Trophoblast cell (in vitro differentiated cells and primary cell): ENCODE measurements at regions not wholly inside any gene's neighbourhood (a gene's known extent, or its start where the extent isn't known, plus 50 kb on each side); places are given as distances from the start of the nearest gene placed in this dataset.

Experiments
- DNase-seq, 2 donors: peaks; one replicate each; pipeline ENCODE4 v3.0.0-alpha.2; 2016
- H2AFZ ChIP-seq: 2 replicates; pipeline ENCODE4 v1.6.1; 2013; ENCODE audit warnings: low read length, moderate library complexity, mild to moderate bottlenecking; ENCODE audit not compliant: insufficient read depth, poor library complexity
- H2AK5ac ChIP-seq: 2 replicates; pipeline ENCODE4 v1.6.1; 2013; ENCODE audit warnings: mild to moderate bottlenecking, low read length
- H2BK120ac ChIP-seq: 2 replicates; pipeline ENCODE4 v1.6.1; 2013; ENCODE audit warnings: low read length, mild to moderate bottlenecking, moderate library complexity; ENCODE audit not compliant: insufficient read depth, poor library complexity
- H2BK12ac ChIP-seq: 2 replicates; pipeline ENCODE4 v1.6.1; 2013; ENCODE audit warnings: mild to moderate bottlenecking, low read length, moderate library complexity
- H2BK5ac ChIP-seq: 2 replicates; pipeline ENCODE4 v1.6.1; 2013; ENCODE audit warnings: low read length, low read depth, moderate library complexity, mild to moderate bottlenecking; ENCODE audit not compliant: poor library complexity
- H3K14ac ChIP-seq: 2 replicates; pipeline ENCODE4 v1.6.1; 2013; ENCODE audit warnings: mild to moderate bottlenecking, low read length
- H3K18ac ChIP-seq: 2 replicates; pipeline ENCODE4 v1.6.1; 2013; ENCODE audit warnings: mild to moderate bottlenecking, low read length
- H3K23ac ChIP-seq: 2 replicates; pipeline ENCODE4 v1.6.1; 2013; ENCODE audit warnings: low read length
- H3K27ac ChIP-seq: 2 replicates; pipeline ENCODE4 v1.5.1; 2013; ENCODE audit warnings: low read depth, mild to moderate bottlenecking, inconsistent platforms, low read length, moderate library complexity
- H3K27me3 ChIP-seq: 2 replicates; pipeline ENCODE4 v1.6.1; 2013; ENCODE audit warnings: inconsistent platforms, mild to moderate bottlenecking, low read length, moderate library complexity; ENCODE audit not compliant: insufficient read depth
- H3K36me3 ChIP-seq, 2 experiments: 1 replicate in 1 of 2; 2 replicates in 1 of 2; pipeline ENCODE4 v1.6.1; 2013; ENCODE audit warnings: low read length in 2 of 2, mild to moderate bottlenecking in 2 of 2, moderate library complexity in 1 of 2; ENCODE audit not compliant: insufficient read depth in 2 of 2, control insufficient read depth in 1 of 2
- H3K4ac ChIP-seq: 2 replicates; pipeline ENCODE4 v1.6.1; 2013; ENCODE audit warnings: low read depth, mild to moderate bottlenecking, low read length, moderate library complexity
- H3K4me1 ChIP-seq, 2 experiments: 1 replicate in 1 of 2; 2 replicates in 1 of 2; pipeline ENCODE4 v1.6.1; 2013; ENCODE audit warnings: low read length in 2 of 2, mild to moderate bottlenecking in 2 of 2, moderate library complexity in 1 of 2; ENCODE audit not compliant: insufficient read depth in 2 of 2, control insufficient read depth in 1 of 2
- H3K4me2 ChIP-seq: 2 replicates; pipeline ENCODE4 v1.6.1; 2013; ENCODE audit warnings: inconsistent platforms, mild to moderate bottlenecking, low read length, moderate library complexity
- H3K4me3 ChIP-seq: 2 replicates; pipeline ENCODE4 v1.5.1; 2013; ENCODE audit warnings: mild to moderate bottlenecking, low read depth, low read length, inconsistent platforms
- H3K79me1 ChIP-seq: one replicate; pipeline ENCODE4 v1.6.1; 2013; ENCODE audit warnings: low read length
- H3K79me2 ChIP-seq: 2 replicates; pipeline ENCODE4 v1.6.1; 2013; ENCODE audit warnings: low read length, mild to moderate bottlenecking; ENCODE audit not compliant: control insufficient read depth, insufficient read depth, poor library complexity
- H3K9ac ChIP-seq: 2 replicates; pipeline ENCODE4 v1.6.1; 2013; ENCODE audit warnings: mild to moderate bottlenecking, low read length
- H3K9me3 ChIP-seq: 2 replicates; pipeline ENCODE4 v1.6.1; 2013; ENCODE audit warnings: low read depth, mild to moderate bottlenecking, control low read depth, inconsistent platforms, low read length; ENCODE audit not compliant: insufficient read depth
- H4K12ac ChIP-seq: 2 replicates; pipeline ENCODE4 v1.6.1; 2013; ENCODE audit warnings: low read depth, mild to moderate bottlenecking, low read length, moderate library complexity
- H4K8ac ChIP-seq: 2 replicates; pipeline ENCODE4 v1.6.1; 2013; ENCODE audit warnings: low read depth, mild to moderate bottlenecking, low read length, moderate library complexity
- H4K91ac ChIP-seq: one replicate; pipeline ENCODE4 v1.6.1; 2013; ENCODE audit warnings: low read depth, mild to moderate bottlenecking, low read length, moderate library complexity
- WGBS: extraction: QIAGEN DNeasy Blood & Tissue Kit; methylation state at CpG from one replicate; pipeline ENCODE4 v1.1.7; 2013; ENCODE audit warnings: missing lambda C conversion rate; ENCODE audit not compliant: insufficient read length, insufficient coverage; ENCODE audit errors: extremely low coverage; 5-methylcytosine and 5-hydroxymethylcytosine counted together

DNA sequence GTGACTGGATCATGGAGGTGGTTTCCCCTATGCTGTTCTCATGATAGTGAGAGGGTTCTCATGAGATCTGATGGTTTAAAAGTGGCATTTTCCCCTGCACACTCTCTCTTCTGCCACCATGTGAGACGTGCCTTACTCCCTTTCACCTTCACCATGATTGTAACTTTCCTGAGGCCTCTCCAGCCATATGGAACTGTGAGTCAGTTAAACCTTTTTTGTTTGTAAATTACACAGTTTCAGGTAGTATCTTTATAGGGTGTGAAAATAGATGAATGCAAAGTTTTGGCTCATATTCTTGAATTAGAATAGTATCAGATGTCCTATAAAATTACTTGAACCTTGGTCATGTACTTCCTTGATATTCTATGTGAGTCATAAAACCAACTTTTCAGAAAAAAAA is 252.1 kb upstream of the TMEM229A start:
- Histone ChIP-seq H2BK12ac (no peak overlapping the region), H3K79me2 (no peaks in the 10 kb centered on the region), H3K4me1 (no peaks in the 10 kb centered on the region), H3K9ac (no peak overlapping the region), H2AK5ac (no peak overlapping the region), H4K12ac (no peak overlapping the region), H4K91ac (no peak overlapping the region), H3K9me3 (no peaks in the 10 kb centered on the region), H2AFZ (no peak overlapping the region), H3K4ac (no peak overlapping the region), H3K18ac (no peak overlapping the region), H3K36me3 (no peaks in the 10 kb centered on the region), H3K23ac (no peak overlapping the region), H4K8ac (no peak overlapping the region), H3K27me3 (no peaks in the 10 kb centered on the region), H2BK5ac (no peak overlapping the region), H2BK120ac (no peak overlapping the region), H3K79me1 (no peaks in the 10 kb centered on the region), H3K4me3 (no peak overlapping the region), H3K14ac (no peak overlapping the region), H3K27ac (no peak overlapping the region), H3K4me2 (no peak overlapping the region)
- DNase-seq, result no peak
- no CpG with 5 or more reads among the region's 1 CpG for WGBS

- no peaks in the 10 kb centered on the region for H3K36me3 ChIP-seq
Observed at GRCh38 chr7:124276005-124276622, 243.2 kb upstream of the TMEM229A start.

DNA sequence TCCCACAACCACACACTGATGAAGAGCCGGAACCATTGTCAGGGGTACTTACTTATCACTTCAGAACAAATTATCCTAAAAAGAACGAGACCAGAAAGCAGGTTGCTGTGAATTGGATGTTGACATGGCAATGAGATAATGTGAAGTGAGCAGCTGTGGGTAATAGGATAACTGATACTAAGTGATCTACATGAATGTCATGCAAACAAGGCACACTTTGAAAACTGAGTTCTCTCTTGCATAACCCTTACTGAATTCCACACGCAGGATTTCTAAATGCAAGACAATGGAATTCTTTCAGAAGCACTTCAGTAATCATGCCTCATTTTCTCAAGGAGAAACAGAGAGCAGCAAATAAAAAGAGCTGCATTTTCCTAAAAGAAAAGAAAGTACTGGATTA is 242.5 kb upstream of the TMEM229A start:
- Histone ChIP-seq H3K27ac (no peak overlapping the region), H3K4ac (no peak overlapping the region), H3K18ac (no peak overlapping the region), H2AFZ (no peak overlapping the region), H3K79me2 (no peaks in the 10 kb centered on the region), H3K27me3 (no peaks in the 10 kb centered on the region), H2BK12ac (no peak overlapping the region), H3K4me1 (no peaks in the 10 kb centered on the region), H3K79me1 (no peaks in the 10 kb centered on the region), H3K23ac (no peak overlapping the region), H3K4me2 (no peak overlapping the region), H3K14ac (no peak overlapping the region), H4K12ac (no peak overlapping the region), H4K8ac (no peak overlapping the region), H2BK120ac (no peak overlapping the region), H3K9ac (no peak overlapping the region), H3K4me3 (no peak overlapping the region), H3K36me3 (no peaks in the 10 kb centered on the region), H2AK5ac (no peak overlapping the region), H2BK5ac (no peak overlapping the region), H4K91ac (no peak overlapping the region), H3K9me3 (no peaks in the 10 kb centered on the region)
- WGBS, result no CpG with 5 or more reads among the region's 3 CpGs
- peak in 1 of 2 donors; percentile 31 for DNase-seq

More at GRCh38 chr7:124276005-124276622, 243.2 kb upstream of the TMEM229A start:
- Histone ChIP-seq H4K91ac (no peak overlapping the region), H2BK5ac (no peak overlapping the region), H3K79me1 (no peaks in the 10 kb centered on the region), H3K27me3 (no peaks in the 10 kb centered on the region), H3K9ac (no peak overlapping the region), H3K4me2 (no peak overlapping the region), H3K79me2 (no peaks in the 10 kb centered on the region), H3K9me3 (no peaks in the 10 kb centered on the region), H3K18ac (no peak overlapping the region), H3K27ac (no peak overlapping the region), H2BK12ac (no peak overlapping the region), H3K4me1 (no peaks in the 10 kb centered on the region), H4K8ac (no peak overlapping the region), H3K14ac (no peak overlapping the region), H3K4ac (no peak overlapping the region), H2AK5ac (no peak overlapping the region), H3K4me3 (no peak overlapping the region), H3K23ac (no peak overlapping the region), H4K12ac (no peak overlapping the region), H2BK120ac (no peak overlapping the region), H2AFZ (no peak overlapping the region)
- WGBS, result no CpG with 5 or more reads among the region's 3 CpGs
- DNase-seq, result peak; percentile 23 to 55

DNA sequence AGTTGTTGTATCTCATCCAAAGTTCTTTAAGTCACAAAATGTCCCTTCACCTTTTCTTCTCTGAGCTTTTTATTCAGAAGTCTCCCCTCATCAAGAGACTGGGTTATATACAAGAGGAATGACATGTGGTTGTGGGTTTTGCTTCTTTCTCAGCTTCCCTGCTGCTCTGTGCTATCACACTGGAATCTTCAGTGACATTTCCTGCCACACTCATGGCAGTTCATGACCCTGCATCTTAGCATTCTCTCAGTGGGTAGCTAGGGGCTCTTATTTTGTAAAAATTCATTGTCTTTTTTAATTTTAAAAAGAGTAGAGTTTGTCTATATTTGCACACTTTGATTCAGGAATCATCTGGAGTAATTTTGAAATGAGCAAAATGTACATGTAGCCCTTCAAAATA is 236.9 kb upstream of the TMEM229A start:
- Histone ChIP-seq H2AFZ (no peak overlapping the region), H3K4ac (no peak overlapping the region), H2BK120ac (no peak overlapping the region), H3K79me1 (no peaks in the 10 kb centered on the region), H3K27ac (no peak overlapping the region), H3K9ac (no peak overlapping the region), H3K27me3 (no peaks in the 10 kb centered on the region), H2BK5ac (no peak overlapping the region), H3K4me3 (no peak overlapping the region), H3K79me2 (no peaks in the 10 kb centered on the region), H2AK5ac (no peak overlapping the region), H3K4me1 (no peaks in the 10 kb centered on the region), H4K91ac (no peak overlapping the region), H3K9me3 (no peaks in the 10 kb centered on the region), H3K4me2 (no peak overlapping the region), H2BK12ac (no peak overlapping the region), H3K36me3 (no peaks in the 10 kb centered on the region), H4K12ac (no peak overlapping the region), H4K8ac (no peak overlapping the region), H3K14ac (no peak overlapping the region), H3K23ac (no peak overlapping the region), H3K18ac (no peak overlapping the region)
- no peak for DNase-seq
